ENCODE measurements at regions not wholly inside any gene's neighbourhood (a gene's known extent, or its start where the extent isn't known, plus 50 kb on each side); places are given as distances from the start of the nearest gene placed in this dataset.

GRCh38 chr3:75332794-75333193 is 331.3 kb upstream of the FRG2C start:
- Histone ChIP-seq H2AK9ac (replicated peaks; ENCODE audit: low read depth, low read length, poor library complexity) (no peak overlapping the region), H3K9me3 (ENCODE audit: control insufficient read depth, insufficient read depth, low read length) (no peaks in the 10 kb centered on the region), H3K36me3 (ENCODE audit: control insufficient read depth, insufficient read depth, low read length) (no peaks in the 10 kb centered on the region), H4K91ac (ENCODE audit: insufficient read depth, low read depth, low read length) (no peak overlapping the region), H3K14ac (replicated peaks; ENCODE audit: low read depth, low read length) (no peak overlapping the region), H2BK120ac (ENCODE audit: low read depth, low read length) (no peak overlapping the region; the same call in 1 of the 2 replicates), H4K20me1 (ENCODE audit: insufficient read depth, low read length) (no peaks in the 10 kb centered on the region), H4K8ac (ENCODE audit: low read depth in 2 of 2, low read length in 2 of 2) (no peak overlapping the region), H3K4ac (ENCODE audit: low read depth, low read length) (no peak overlapping the region), H3K4me2 (ENCODE audit: low read depth, low read length) (no peak overlapping the region; the same call in 1 of the 2 replicates), H3K18ac (ENCODE audit: low read depth, low read length) (no peak overlapping the region; the same call in 1 of the 2 replicates), H2AK5ac (ENCODE audit: low read depth, low read length) (no peak overlapping the region), H3K4me3 (ENCODE audit: insufficient read depth, low read depth, low read length) (no peak overlapping the region), H3K79me1 (ENCODE audit: low read depth in 1 of 2, low read length in 2 of 2) (no peaks in the 10 kb centered on the region), H3K23ac (ENCODE audit: low read depth, low read length) (no peak overlapping the region), H2AFZ (replicated peaks; ENCODE audit: low read length, poor library complexity) (no peak overlapping the region), H4K5ac (ENCODE audit: low read depth, low read length) (no peak overlapping the region), H2BK15ac (ENCODE audit: low read depth, low read length) (no peak overlapping the region), H3K27me3 (ENCODE audit: control insufficient read depth, insufficient read depth, low read length) (peaks cover 8% of the 10 kb centered on the region), H3K56ac (ENCODE audit: extremely low read depth, insufficient read depth, low read length) (no peak overlapping the region), H3K9ac (ENCODE audit: low read depth, low read length) (no peak overlapping the region), H2BK20ac (ENCODE audit: low read depth, low read length) (no peak overlapping the region), H3K4me1 (ENCODE audit: control insufficient read depth, insufficient read depth, low read length) (peaks cover 9% of the 10 kb centered on the region; the same call in 1 of the 2 replicates), H3K27ac (ENCODE audit: insufficient read depth, low read length) (no peak overlapping the region), H3K9me1 (ENCODE audit: insufficient read depth, low read length) (no peaks in the 10 kb centered on the region; the same call in 1 of the 2 replicates), H2BK5ac (ENCODE audit: low read depth, low read length, poor library complexity, severe bottlenecking) (no peak overlapping the region)
- DNase-seq (peak; percentile 78), ATAC-seq (ENCODE audit: low read depth) (peak; percentile 81)
- CTCF ChIA-PET, result no interaction called here
- TF ChIP-seq, protein P1, sequence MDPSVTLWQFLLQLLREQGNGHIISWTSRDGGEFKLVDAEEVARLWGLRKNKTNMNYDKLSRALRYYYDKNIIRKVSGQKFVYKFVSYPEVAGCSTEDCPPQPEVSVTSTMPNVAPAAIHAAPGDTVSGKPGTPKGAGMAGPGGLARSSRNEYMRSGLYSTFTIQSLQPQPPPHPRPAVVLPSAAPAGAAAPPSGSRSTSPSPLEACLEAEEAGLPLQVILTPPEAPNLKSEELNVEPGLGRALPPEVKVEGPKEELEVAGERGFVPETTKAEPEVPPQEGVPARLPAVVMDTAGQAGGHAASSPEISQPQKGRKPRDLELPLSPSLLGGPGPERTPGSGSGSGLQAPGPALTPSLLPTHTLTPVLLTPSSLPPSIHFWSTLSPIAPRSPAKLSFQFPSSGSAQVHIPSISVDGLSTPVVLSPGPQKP (IDR thresholded peaks at IDR 0.05; ENCODE audit: borderline replicate concordance, low read depth, low read length), result no peak
- TF ChIP-seq, protein P2, sequence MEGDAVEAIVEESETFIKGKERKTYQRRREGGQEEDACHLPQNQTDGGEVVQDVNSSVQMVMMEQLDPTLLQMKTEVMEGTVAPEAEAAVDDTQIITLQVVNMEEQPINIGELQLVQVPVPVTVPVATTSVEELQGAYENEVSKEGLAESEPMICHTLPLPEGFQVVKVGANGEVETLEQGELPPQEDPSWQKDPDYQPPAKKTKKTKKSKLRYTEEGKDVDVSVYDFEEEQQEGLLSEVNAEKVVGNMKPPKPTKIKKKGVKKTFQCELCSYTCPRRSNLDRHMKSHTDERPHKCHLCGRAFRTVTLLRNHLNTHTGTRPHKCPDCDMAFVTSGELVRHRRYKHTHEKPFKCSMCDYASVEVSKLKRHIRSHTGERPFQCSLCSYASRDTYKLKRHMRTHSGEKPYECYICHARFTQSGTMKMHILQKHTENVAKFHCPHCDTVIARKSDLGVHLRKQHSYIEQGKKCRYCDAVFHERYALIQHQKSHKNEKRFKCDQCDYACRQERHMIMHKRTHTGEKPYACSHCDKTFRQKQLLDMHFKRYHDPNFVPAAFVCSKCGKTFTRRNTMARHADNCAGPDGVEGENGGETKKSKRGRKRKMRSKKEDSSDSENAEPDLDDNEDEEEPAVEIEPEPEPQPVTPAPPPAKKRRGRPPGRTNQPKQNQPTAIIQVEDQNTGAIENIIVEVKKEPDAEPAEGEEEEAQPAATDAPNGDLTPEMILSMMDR (conservative IDR thresholded peaks at IDR 0.05; ENCODE audit: low read depth, low read length), result no peak
- intact Hi-C loops (cut with micrococcal nuclease) (no loop called here), dilution Hi-C loops (cut with HindIII; ENCODE audit: low sequenced_read_pairs, unreplicated experiment) (no loop called here), in situ Hi-C loops (cut with MboI; ENCODE audit: low sequenced_read_pairs) (no loop called here)
- WGBS, 2 experiments (ENCODE audit: extremely low coverage in 2 of 2, insufficient read length in 1 of 2), result no CpG with 5 or more reads among the region's 2 CpGs
- POLR2A ChIA-PET (ENCODE audit: unreplicated experiment), result no interaction called here
- no TSS peak for BruUV-seq (replicated peaks)

Data from IMR-90 (cell line).